ENCODE measurements at regions not wholly inside any gene's neighbourhood (a gene's known extent, or its start where the extent isn't known, plus 50 kb on each side); places are given as distances from the start of the nearest gene placed in this dataset.

GRCh38 chr4:155597933-155598451 is 68.7 kb upstream of the GUCY1A1 start:
- Histone ChIP-seq H4K20me1 (ENCODE audit: insufficient read depth) (no peaks in the 10 kb centered on the region), H3K9me3 (no peaks in the 10 kb centered on the region), H3K4me2 (no peak overlapping the region), H3K9ac (no peak overlapping the region), H3F3A (replicated peaks; ENCODE audit: insufficient read depth) (no peaks in the 10 kb centered on the region), H3K36me3 (replicated peaks in 1 of 2; ENCODE audit: control insufficient read depth in 1 of 2, insufficient read depth in 2 of 2, low read length in 1 of 2) (no peaks in the 10 kb centered on the region), H3K27ac (ENCODE audit: low read depth in 2 of 2, low read length in 1 of 2) (no peak overlapping the region), H2AFZ (ENCODE audit: low read depth) (no peak overlapping the region), H3K4me1 (ENCODE audit: control insufficient read depth in 1 of 2, insufficient read depth in 2 of 2, low read depth in 1 of 2, low read length in 1 of 2) (peaks cover 0 to 11% of the 10 kb centered on the region in 2 experiments; a peak in 3 of 4 replicates), H3K9me2 (no peaks in the 10 kb centered on the region), H3K4me3 (ENCODE audit: low read depth in 2 of 2, low read length in 1 of 2) (no peak overlapping the region), H3K27me3 (ENCODE audit: insufficient read depth) (no peaks in the 10 kb centered on the region), H3K79me2 (ENCODE audit: insufficient read depth) (no peaks in the 10 kb centered on the region)
- ChIA-PET POLR2A (no interaction called here), CTCF (interaction anchor here (0.8 kb wide), 1 partner anchor 791 kb away, joined by 3 read pairs; no protein-coding TSS in a partner anchor)
- 36% methylated on average over 3 of the region's 3 CpGs for WGBS (ENCODE audit: low lambda C conversion rate)
- TF ChIP-seq FOSL2 (IDR thresholded peaks at IDR 0.05; ENCODE audit: borderline replicate concordance, low read depth), result no peak
- TF ChIP-seq ELF1 (IDR thresholded peaks at IDR 0.05), result no peak
- no peak for DNase-seq

DNA sequence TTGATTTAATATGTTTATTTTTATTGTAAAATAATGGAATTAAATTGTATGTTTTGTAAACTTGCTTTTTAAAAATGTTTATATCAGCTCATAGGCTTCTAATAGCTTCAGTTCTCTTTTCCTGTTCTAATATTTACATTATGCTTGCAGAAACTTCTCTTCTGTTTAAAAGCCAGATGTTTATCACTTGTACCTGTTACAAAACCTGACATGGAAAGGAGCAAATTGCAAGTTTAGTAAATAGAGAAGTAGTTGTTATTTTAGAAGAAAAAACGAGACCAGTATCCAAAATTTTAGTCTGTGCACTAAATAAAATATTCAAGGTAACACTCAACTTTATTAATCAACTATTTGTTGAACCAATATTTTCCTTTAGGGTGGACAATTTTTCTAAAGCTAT is 69.4 kb upstream of the GUCY1A1 start:
- no peaks in the 10 kb centered on the region for H3K36me3 ChIP-seq (replicated peaks in 1 of 2; ENCODE audit: control insufficient read depth in 1 of 2, insufficient read depth in 2 of 2, low read length in 1 of 2)
- no peak overlapping the region for H2AFZ ChIP-seq (ENCODE audit: low read depth)
- H4K20me1 ChIP-seq (ENCODE audit: insufficient read depth), result no peaks in the 10 kb centered on the region
- ChIA-PET POLR2A (interaction anchor here (0.7 kb wide), 1 partner anchor 80 kb away, joined by 3 read pairs; no protein-coding TSS in a partner anchor), CTCF (no interaction called here)
- no peak overlapping the region for H3K27ac ChIP-seq (ENCODE audit: low read depth in 2 of 2, low read length in 1 of 2)
- H3F3A ChIP-seq (replicated peaks; ENCODE audit: insufficient read depth), result no peaks in the 10 kb centered on the region
- no peaks in the 10 kb centered on the region for H3K9me2 ChIP-seq
- 43% methylated on average over 1 of the region's 1 CpG for WGBS (ENCODE audit: low lambda C conversion rate)
- H3K79me2 ChIP-seq (ENCODE audit: insufficient read depth), result no peaks in the 10 kb centered on the region
- no peak overlapping the region for H3K4me3 ChIP-seq (ENCODE audit: low read depth in 2 of 2, low read length in 1 of 2)
- no peaks in the 10 kb centered on the region for H3K9me3 ChIP-seq
- no peak for DNase-seq
- no peak overlapping the region for H3K4me2 ChIP-seq
- no peak overlapping the region for H3K9ac ChIP-seq
- TF ChIP-seq RCOR1 (IDR thresholded peaks at IDR 0.05; ENCODE audit: low read length) (no peak), TCF12 (IDR thresholded peaks at IDR 0.05) (no peak), FOXM1 (IDR thresholded peaks at IDR 0.05; ENCODE audit: low read depth) (no peak), USF1 (IDR thresholded peaks at IDR 0.05; ENCODE audit: borderline replicate concordance, low read depth) (no peak), CHD2 (IDR thresholded peaks at IDR 0.05; ENCODE audit: low read length, partially characterized antibody) (no peak), PBX3 (IDR thresholded peaks at IDR 0.05) (no peak), ELF1 (IDR thresholded peaks at IDR 0.05) (no peak)
- TF ChIP-seq, protein P1, sequence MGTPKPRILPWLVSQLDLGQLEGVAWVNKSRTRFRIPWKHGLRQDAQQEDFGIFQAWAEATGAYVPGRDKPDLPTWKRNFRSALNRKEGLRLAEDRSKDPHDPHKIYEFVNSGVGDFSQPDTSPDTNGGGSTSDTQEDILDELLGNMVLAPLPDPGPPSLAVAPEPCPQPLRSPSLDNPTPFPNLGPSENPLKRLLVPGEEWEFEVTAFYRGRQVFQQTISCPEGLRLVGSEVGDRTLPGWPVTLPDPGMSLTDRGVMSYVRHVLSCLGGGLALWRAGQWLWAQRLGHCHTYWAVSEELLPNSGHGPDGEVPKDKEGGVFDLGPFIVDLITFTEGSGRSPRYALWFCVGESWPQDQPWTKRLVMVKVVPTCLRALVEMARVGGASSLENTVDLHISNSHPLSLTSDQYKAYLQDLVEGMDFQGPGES (IDR thresholded peaks at IDR 0.05; ENCODE audit: low read depth, low read length), result no peak
- peaks cover 0 to 10% of the 10 kb centered on the region in 2 experiments; a peak in 2 of 4 replicates for H3K4me1 ChIP-seq (ENCODE audit: control insufficient read depth in 1 of 2, insufficient read depth in 2 of 2, low read depth in 1 of 2, low read length in 1 of 2)
- H3K27me3 ChIP-seq (ENCODE audit: insufficient read depth), result no peaks in the 10 kb centered on the region
